HUES6 (cell line): ENCODE measurements at regions not wholly inside any gene's neighbourhood (a gene's known extent, or its start where the extent isn't known, plus 50 kb on each side); places are given as distances from the start of the nearest gene placed in this dataset.

ENCODE experiments used
- H3K27ac ChIP-seq: 2 replicates; pipeline ENCODE4 v1.7.0; 2013; ENCODE audit warnings: low read depth, mild to moderate bottlenecking, low read length, inconsistent platforms
- H3K27me3 ChIP-seq: 2 replicates; pipeline ENCODE4 v1.6.1; 2013; ENCODE audit warnings: low read length; ENCODE audit not compliant: control insufficient read depth, insufficient read depth
- H3K36me3 ChIP-seq: 2 replicates; pipeline ENCODE4 v1.6.1; 2013; ENCODE audit warnings: low read length; ENCODE audit not compliant: control insufficient read depth, insufficient read depth
- H3K4me1 ChIP-seq: 2 replicates; pipeline ENCODE4 v1.6.1; 2013; ENCODE audit warnings: low read length; ENCODE audit not compliant: control insufficient read depth, insufficient read depth
- H3K4me3 ChIP-seq: 2 replicates; pipeline ENCODE4 v1.5.1; 2013; ENCODE audit warnings: low read depth, low read length
- H3K9ac ChIP-seq: one replicate; pipeline ENCODE4 v1.6.1; 2013; ENCODE audit warnings: mild to moderate bottlenecking, low read length
- H3K9me3 ChIP-seq: 2 replicates; pipeline ENCODE4 v1.6.1; 2013; ENCODE audit warnings: low read depth, low read length; ENCODE audit not compliant: control insufficient read depth, insufficient read depth

GRCh38 chr15:37619358-37620042 lies 314.9 kb upstream of the TMCO5A start:
- H3K9me3 ChIP-seq: no peaks in the 10 kb centered on the region
- H3K36me3 ChIP-seq: no peaks in the 10 kb centered on the region
- H3K27ac ChIP-seq: no peak overlapping the region
- no peaks in the 10 kb centered on the region for H3K27me3 ChIP-seq
- H3K9ac ChIP-seq: no peak overlapping the region
- no peak overlapping the region for H3K4me3 ChIP-seq
- H3K4me1 ChIP-seq: no peaks in the 10 kb centered on the region

DNA sequence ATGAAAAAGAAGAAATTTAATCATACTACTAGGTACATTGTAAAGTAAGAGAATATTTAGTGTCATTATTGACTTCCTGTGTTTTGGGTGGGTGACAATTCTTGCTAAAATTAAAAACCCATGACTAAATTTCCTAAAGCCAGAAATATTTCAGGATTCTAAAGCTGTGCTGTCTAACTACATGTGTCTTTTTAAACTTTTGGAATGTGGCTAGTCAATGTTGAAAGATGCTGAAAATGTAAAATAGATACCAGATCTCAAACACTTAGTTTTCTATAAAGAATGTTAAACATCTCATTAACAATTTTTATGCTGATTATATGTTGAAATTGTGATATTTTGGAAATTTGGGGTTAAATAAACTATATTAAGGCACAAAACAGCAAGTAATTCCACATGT lies 308.9 kb upstream of the TMCO5A start:
- Histone ChIP-seq H3K4me1 (no peaks in the 10 kb centered on the region), H3K9ac (no peak overlapping the region), H3K9me3 (no peaks in the 10 kb centered on the region), H3K27me3 (no peaks in the 10 kb centered on the region), H3K36me3 (no peaks in the 10 kb centered on the region), H3K27ac (no peak overlapping the region), H3K4me3 (no peak overlapping the region)

GRCh38 chr15:37628507-37628906 lies 305.9 kb upstream of the TMCO5A start:
- Histone ChIP-seq H3K27ac (no peak overlapping the region), H3K27me3 (no peaks in the 10 kb centered on the region), H3K4me1 (no peaks in the 10 kb centered on the region), H3K36me3 (no peaks in the 10 kb centered on the region), H3K9ac (no peak overlapping the region), H3K9me3 (no peaks in the 10 kb centered on the region), H3K4me3 (no peak overlapping the region)

- H3K4me3 ChIP-seq: no peak overlapping the region
- no peak overlapping the region for H3K9ac ChIP-seq
- H3K4me1 ChIP-seq: no peaks in the 10 kb centered on the region
- H3K27me3 ChIP-seq: no peaks in the 10 kb centered on the region
- H3K36me3 ChIP-seq: no peaks in the 10 kb centered on the region
- H3K27ac ChIP-seq: no peak overlapping the region
- no peaks in the 10 kb centered on the region for H3K9me3 ChIP-seq
Observed at GRCh38 chr15:37636736-37637135, 297.7 kb upstream of the TMCO5A start.

GRCh38 chr15:37638116-37638515 lies 296.3 kb upstream of the TMCO5A start:
- no peaks in the 10 kb centered on the region for H3K36me3 ChIP-seq
- no peaks in the 10 kb centered on the region for H3K27me3 ChIP-seq
- no peaks in the 10 kb centered on the region for H3K4me1 ChIP-seq
- H3K27ac ChIP-seq: no peak overlapping the region
- no peak overlapping the region for H3K4me3 ChIP-seq
- H3K9me3 ChIP-seq: no peaks in the 10 kb centered on the region
- no peak overlapping the region for H3K9ac ChIP-seq

DNA sequence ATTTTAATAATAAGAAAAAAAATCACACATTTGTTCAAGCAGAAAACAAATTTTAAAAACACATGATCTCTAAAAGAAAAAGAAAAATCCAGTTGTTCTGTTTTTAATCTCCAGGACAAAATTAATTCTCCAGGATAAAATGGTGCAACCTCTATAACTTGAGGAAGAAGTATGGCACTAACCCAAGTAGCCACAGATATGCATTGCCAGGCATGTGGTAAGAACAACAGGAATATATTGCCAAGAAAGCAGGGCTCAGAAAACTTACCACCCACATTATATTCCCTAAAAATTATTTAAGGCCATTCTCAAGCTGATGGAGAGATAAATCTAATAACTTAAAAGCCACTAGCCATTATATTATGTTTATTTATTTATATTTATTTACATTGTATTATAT lies 295.7 kb upstream of the TMCO5A start:
- no peak overlapping the region for H3K4me3 ChIP-seq
- H3K4me1 ChIP-seq: no peaks in the 10 kb centered on the region
- no peaks in the 10 kb centered on the region for H3K9me3 ChIP-seq
- no peaks in the 10 kb centered on the region for H3K27me3 ChIP-seq
- no peak overlapping the region for H3K27ac ChIP-seq
- H3K36me3 ChIP-seq: no peaks in the 10 kb centered on the region
- H3K9ac ChIP-seq: no peak overlapping the region

DNA sequence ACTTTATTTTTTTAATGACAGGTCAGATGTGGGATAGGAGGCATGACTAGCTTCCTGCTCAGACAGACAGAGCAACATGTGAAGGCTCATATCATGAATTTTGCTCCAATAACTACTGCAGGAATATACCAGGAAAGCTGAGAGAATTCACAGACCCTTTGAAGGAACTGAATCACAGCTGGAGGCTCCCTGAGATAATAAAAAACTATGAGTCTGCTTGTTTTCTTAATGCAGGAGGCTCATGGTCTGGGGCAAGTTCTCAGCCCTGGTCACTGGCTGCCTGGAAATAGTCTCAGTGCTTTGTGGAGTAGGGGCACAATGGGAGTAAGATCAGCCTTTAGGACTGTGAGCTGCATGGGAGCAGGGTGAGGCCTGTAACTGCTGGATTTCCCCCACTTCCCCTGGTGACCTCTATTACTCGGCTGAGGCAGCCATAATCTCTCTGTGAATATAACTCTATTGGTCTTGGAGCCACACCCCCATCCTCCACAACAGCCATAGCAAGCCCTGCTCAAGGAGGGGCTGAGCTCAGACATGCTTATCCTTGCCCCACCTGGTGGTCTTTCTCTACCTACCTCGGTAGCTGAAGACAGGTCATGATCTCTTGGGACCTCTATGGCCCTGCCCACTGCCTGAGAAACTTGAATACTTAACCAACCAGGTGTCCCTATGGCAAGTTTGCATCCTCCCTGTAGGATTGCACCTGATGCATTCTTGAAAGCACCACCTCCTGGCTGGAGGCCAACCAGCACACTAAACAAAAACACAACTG lies 281.6 kb upstream of the TMCO5A start:
- H3K9me3 ChIP-seq: peaks cover 14% of the 10 kb centered on the region
- no peak overlapping the region for H3K4me3 ChIP-seq
- H3K27ac ChIP-seq: no peak overlapping the region
- H3K27me3 ChIP-seq: no peaks in the 10 kb centered on the region
- no peaks in the 10 kb centered on the region for H3K4me1 ChIP-seq
- H3K36me3 ChIP-seq: no peaks in the 10 kb centered on the region
- no peak overlapping the region for H3K9ac ChIP-seq

DNA sequence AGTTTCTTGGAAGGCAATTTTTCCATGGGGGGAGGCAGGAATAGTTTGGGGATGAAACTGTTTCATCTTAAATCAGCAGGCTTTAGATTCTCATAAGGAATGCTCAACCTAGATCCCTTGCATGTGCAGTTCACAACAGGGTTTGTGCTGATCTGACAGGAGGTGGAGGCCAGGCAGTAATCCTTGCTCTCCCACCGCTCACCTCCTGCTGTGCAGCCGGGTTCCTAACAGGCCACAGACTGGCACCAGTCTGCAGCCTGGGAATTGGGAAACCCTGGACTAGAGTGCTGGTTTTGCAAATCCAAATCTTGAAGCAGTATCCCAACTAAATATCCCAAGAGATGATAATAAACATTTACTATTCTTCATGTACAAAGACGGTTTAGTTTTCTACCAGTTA lies 256.3 kb upstream of the TMCO5A start:
- Histone ChIP-seq H3K4me3 (no peak overlapping the region), H3K27ac (no peak overlapping the region), H3K4me1 (no peaks in the 10 kb centered on the region; the same call in 1 of the 2 replicates), H3K9ac (no peak overlapping the region), H3K27me3 (no peaks in the 10 kb centered on the region), H3K36me3 (no peaks in the 10 kb centered on the region), H3K9me3 (no peaks in the 10 kb centered on the region)

- no peak overlapping the region for H3K27ac ChIP-seq
- no peaks in the 10 kb centered on the region; the same call in 1 of the 2 replicates for H3K4me1 ChIP-seq
- no peaks in the 10 kb centered on the region for H3K9me3 ChIP-seq
- H3K4me3 ChIP-seq: no peak overlapping the region
- H3K9ac ChIP-seq: no peak overlapping the region
- H3K27me3 ChIP-seq: no peaks in the 10 kb centered on the region
- no peaks in the 10 kb centered on the region for H3K36me3 ChIP-seq
Observed at GRCh38 chr15:37679627-37680026, 254.8 kb upstream of the TMCO5A start.

GRCh38 chr15:37682304-37682703 lies 252.1 kb upstream of the TMCO5A start:
- Histone ChIP-seq H3K36me3 (no peaks in the 10 kb centered on the region), H3K9ac (no peak overlapping the region), H3K9me3 (0 out of 2 replicates have a peak, but pooled peaks cover 6% of the 10 kb centered on the region), H3K27ac (no peak overlapping the region), H3K4me3 (no peak overlapping the region), H3K27me3 (no peaks in the 10 kb centered on the region), H3K4me1 (no peaks in the 10 kb centered on the region; the same call in 1 of the 2 replicates)

DNA sequence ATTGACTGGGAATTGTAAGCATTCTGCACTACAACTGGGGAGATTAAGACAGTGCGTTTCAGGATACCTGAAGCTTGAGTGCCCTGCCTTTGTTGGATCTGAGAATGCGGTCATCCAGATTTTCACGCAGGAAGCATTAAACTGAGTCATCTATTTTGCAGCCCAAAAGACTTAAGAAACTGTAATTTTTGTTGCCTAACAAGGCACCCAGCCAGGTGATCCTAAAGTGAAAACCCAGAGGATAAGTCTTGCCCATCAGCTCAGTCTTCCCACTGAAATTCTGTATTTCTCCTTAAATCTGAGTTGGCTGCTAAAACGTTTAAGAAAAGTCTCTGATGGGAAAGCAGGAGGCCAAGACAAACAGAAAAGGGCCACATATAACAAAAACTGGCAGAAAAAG lies 242.5 kb upstream of the TMCO5A start:
- Histone ChIP-seq H3K36me3 (no peaks in the 10 kb centered on the region), H3K9me3 (peaks cover 7% of the 10 kb centered on the region), H3K27me3 (no peaks in the 10 kb centered on the region), H3K9ac (no peak overlapping the region), H3K27ac (no peak overlapping the region), H3K4me3 (no peak overlapping the region), H3K4me1 (no peaks in the 10 kb centered on the region)
